AG10803 (cell line): ENCODE measurements at regions not wholly inside any gene's neighbourhood (a gene's known extent, or its start where the extent isn't known, plus 50 kb on each side); places are given as distances from the start of the nearest gene placed in this dataset.
"Not testable (repeated sequence)": the region's sequence is repeated elsewhere in the genome, so short reads cannot be mapped to it uniquely, and the experiment has no call there.

ENCODE experiments used
- DNase-seq: peaks from one replicate; pipeline ENCODE4 v3.0.0; 2010; ENCODE audit warnings: low read depth
- H3K4me3 ChIP-seq: 2 replicates; pipeline ENCODE4 v1.5.1; 2011; ENCODE audit warnings: mild to moderate bottlenecking, low read length, control low read depth
- CTCF ChIP-seq: conservative IDR thresholded peaks from 2 replicates; pipeline ENCODE4 v1.5.1; 2011; ENCODE audit warnings: mild to moderate bottlenecking, low read length, control low read depth, inconsistent platforms

- TF ChIP-seq CTCF, result no peak
- no peak overlapping the region for H3K4me3 ChIP-seq
- no peak for DNase-seq
Measured at GRCh38 chr13:65330691-65331090, 1899.4 kb downstream of the PCDH9 start.

GRCh38 chr13:65330287-65330686 is 1899.8 kb downstream of the PCDH9 start:
- DNase-seq, result no peak
- no peak overlapping the region for H3K4me3 ChIP-seq
- TF ChIP-seq CTCF, result no peak

- not testable (repeated sequence) for H3K4me3 ChIP-seq, DNase-seq
Measured at GRCh38 chr13:65323192-65323591, 1906.9 kb downstream of the PCDH9 start.

- not testable (repeated sequence) for H3K4me3 ChIP-seq, DNase-seq
Measured at GRCh38 chr13:65321423-65321822, 1908.7 kb downstream of the PCDH9 start.

DNA sequence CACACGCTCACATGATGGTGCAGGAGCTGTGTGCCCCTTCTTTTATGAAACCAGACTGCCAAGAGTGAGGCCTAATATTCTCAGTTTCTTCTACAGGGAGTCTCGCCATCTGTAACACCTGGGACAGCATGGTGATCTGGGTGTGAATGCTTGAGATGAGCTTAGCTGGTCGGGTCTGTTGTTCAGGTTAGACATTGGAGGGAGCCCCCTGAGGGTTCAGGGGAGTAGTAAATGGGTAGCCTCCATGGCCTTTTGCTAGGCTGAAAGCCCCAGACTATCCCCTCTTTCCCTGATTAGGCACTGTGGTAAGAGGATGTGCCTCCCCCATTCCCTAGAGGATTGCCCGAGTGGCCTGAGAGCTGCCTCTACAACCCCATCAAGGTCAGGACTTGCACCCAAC is 1916.1 kb downstream of the PCDH9 start:
- H3K4me3 ChIP-seq, result no peak overlapping the region
- DNase-seq, result no peak

GRCh38 chr13:65310663-65311328 is 1919.3 kb downstream of the PCDH9 start:
- no peak for DNase-seq
- TF ChIP-seq CTCF, result no peak

More for the DNA sequence above, 1916.1 kb downstream of the PCDH9 start:
- TF ChIP-seq CTCF, result no peak

DNA sequence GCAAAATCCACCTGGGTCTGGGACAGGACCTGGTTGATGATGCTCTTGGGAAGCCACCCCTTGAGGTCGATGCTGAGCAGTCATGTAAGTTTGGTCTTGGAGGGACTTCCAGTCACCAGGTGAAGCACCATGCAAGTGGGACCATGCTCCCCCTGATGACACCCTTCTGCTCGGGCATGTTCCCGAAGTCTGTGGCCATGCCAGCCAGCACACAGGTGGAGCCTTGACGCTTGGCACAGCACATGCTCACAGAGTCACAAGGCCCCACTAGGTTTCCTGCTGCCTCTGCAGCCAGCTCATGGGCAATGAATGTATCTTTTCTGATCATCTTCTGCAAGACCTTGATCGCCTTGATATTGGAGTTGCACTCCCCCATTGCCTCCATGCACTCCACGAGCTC is 1920.2 kb downstream of the PCDH9 start:
- no peak for DNase-seq
- no peak overlapping the region for H3K4me3 ChIP-seq
- TF ChIP-seq CTCF, result no peak

More at GRCh38 chr13:65310663-65311328, 1919.3 kb downstream of the PCDH9 start:
- no peak overlapping the region for H3K4me3 ChIP-seq

- DNase-seq, result not testable (repeated sequence)
Measured at GRCh38 chr13:65308729-65309128, 1921.4 kb downstream of the PCDH9 start.

DNA sequence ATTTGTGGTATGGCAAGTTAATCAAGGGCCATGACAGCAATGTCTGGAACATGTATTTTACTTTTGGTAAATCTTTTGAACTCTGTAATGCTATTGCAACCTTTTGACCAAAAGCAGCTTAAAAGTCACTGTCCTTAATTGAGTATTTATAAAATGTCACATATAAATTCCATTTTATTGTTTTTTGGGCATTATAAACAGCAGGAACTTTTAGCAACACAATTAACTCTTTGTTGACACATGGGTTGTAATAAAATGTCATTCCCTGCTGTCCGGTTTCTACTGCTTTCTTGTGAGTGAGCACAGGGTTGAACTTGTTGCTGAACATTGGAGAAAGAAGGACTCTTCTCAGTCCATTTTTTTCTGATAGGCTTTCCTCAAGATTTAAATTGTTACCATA is 1923.1 kb downstream of the PCDH9 start:
- no peak for TF ChIP-seq CTCF
- no peak for DNase-seq
- H3K4me3 ChIP-seq, result no peak overlapping the region

More at GRCh38 chr13:65308729-65309128, 1921.4 kb downstream of the PCDH9 start:
- H3K4me3 ChIP-seq, result not testable (repeated sequence)
